ENCODE measurements at regions not wholly inside any gene's neighbourhood (a gene's known extent, or its start where the extent isn't known, plus 50 kb on each side); places are given as distances from the start of the nearest gene placed in this dataset.

GRCh38 chr14:81831128-81831820 lies 297.6 kb upstream of the SEL1L start:
- Mint-ChIP-seq H3K36me3 (peaks cover 24% of the 10 kb centered on the region), H3K9me3 (peaks cover 46% of the 10 kb centered on the region), H3K4me1 (peaks cover 20% of the 10 kb centered on the region), H3K27ac (peak overlapping the region; percentile 4; the same call in 1 of the 2 replicates), H3K4me3 (no peak overlapping the region), H3K27me3 (ENCODE audit: low read depth) (no peaks in the 10 kb centered on the region; the same call in 1 of the 2 replicates)
- ChIA-PET CTCF (no interaction called here), POLR2A (no interaction called here)
- DNase-seq (ENCODE audit: low spot score) (no peak), ATAC-seq (peak; percentile 81)
- TF ChIP-seq HMGA2 (CRISPR knock-in tag; IDR thresholded peaks at IDR 0.05) (no peak), ATF3 (CRISPR knock-in tag; conservative IDR thresholded peaks at IDR 0.05) (0 out of 2 replicates have a peak, but pooled peaks have one; percentile 42)

DNA sequence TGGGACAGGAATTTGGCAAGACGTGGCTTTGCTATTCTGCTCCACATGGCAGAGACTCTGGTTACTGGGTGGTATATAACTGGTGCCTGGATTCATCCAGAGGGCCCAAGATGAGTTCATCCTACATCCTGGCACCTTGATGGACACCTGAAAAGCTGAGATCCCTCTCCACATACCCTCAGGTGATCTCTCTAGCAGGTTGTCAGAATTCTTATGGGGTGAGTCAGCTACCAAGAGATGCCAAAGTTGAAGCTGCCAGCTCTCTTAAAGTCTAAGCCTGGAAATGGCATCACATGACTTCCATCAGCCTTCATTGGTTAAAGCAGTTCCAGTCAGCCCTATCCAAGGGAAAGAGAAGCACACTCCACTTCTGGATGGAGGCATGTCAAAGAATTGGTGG lies 300.7 kb upstream of the SEL1L start:
- no peak for ATAC-seq
- TF ChIP-seq, protein P1, sequence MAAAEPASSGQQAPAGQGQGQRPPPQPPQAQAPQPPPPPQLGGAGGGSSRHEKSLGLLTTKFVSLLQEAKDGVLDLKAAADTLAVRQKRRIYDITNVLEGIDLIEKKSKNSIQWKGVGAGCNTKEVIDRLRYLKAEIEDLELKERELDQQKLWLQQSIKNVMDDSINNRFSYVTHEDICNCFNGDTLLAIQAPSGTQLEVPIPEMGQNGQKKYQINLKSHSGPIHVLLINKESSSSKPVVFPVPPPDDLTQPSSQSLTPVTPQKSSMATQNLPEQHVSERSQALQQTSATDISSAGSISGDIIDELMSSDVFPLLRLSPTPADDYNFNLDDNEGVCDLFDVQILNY (CRISPR knock-in tag; IDR thresholded peaks at IDR 0.05) = no peak
- TF ChIP-seq ZNF416 (CRISPR knock-in tag; IDR thresholded peaks at IDR 0.05) = no peak
- TF ChIP-seq ZNF121 (CRISPR knock-in tag; IDR thresholded peaks at IDR 0.05) = no peak
- TF ChIP-seq ZNF423 (CRISPR knock-in tag; IDR thresholded peaks at IDR 0.05) = no peak
- TF ChIP-seq, protein P2, sequence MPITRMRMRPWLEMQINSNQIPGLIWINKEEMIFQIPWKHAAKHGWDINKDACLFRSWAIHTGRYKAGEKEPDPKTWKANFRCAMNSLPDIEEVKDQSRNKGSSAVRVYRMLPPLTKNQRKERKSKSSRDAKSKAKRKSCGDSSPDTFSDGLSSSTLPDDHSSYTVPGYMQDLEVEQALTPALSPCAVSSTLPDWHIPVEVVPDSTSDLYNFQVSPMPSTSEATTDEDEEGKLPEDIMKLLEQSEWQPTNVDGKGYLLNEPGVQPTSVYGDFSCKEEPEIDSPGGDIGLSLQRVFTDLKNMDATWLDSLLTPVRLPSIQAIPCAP (CRISPR knock-in tag; IDR thresholded peaks at IDR 0.05) = no peak
- no peak for TF ChIP-seq FOXP1 (CRISPR knock-in tag; IDR thresholded peaks at IDR 0.05; ENCODE audit: borderline replicate concordance)
- no peak for TF ChIP-seq GTF2I (CRISPR knock-in tag; conservative IDR thresholded peaks at IDR 0.05)
- no peak for TF ChIP-seq TEAD1 (CRISPR knock-in tag; IDR thresholded peaks at IDR 0.05)
- TF ChIP-seq ELF4 (CRISPR knock-in tag; IDR thresholded peaks at IDR 0.05; ENCODE audit: low read depth) = no peak
- no peak overlapping the region for H3K27ac Mint-ChIP-seq
- H3K27me3 Mint-ChIP-seq (ENCODE audit: low read depth) = no peaks in the 10 kb centered on the region
- H3K36me3 Mint-ChIP-seq = peaks cover 24% of the 10 kb centered on the region
- no peak for DNase-seq (ENCODE audit: low spot score)
- H3K4me1 Mint-ChIP-seq = peaks cover 13% of the 10 kb centered on the region
- ChIA-PET POLR2A (no interaction called here), CTCF (no interaction called here)
- no peak overlapping the region for H3K4me3 Mint-ChIP-seq
- H3K9me3 Mint-ChIP-seq = peaks cover 54% of the 10 kb centered on the region

DNA sequence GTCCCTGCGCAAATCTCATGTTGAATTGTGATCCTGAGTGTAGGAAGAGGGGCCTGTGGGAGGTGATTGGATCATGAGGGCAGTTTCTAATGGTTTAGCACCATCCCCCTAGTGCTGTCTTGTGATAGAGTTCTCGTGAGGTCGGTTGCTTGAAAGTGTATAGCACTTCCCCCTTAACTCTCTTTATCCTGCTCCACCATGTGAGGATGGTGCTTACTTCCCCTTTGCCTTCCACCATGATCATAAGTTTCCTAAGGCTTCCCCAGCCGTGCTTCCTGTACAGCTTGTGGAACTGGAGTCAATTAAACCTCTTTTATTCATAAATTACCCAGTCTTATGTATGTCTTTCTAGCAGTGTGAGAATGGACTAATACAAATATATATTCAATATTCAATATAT lies 303.7 kb upstream of the SEL1L start:
- peaks cover 24% of the 10 kb centered on the region for H3K36me3 Mint-ChIP-seq
- ChIA-PET CTCF (no interaction called here), POLR2A (no interaction called here)
- DNase-seq (ENCODE audit: low spot score) (no peak), ATAC-seq (no peak)
- no peaks in the 10 kb centered on the region for H3K27me3 Mint-ChIP-seq (ENCODE audit: low read depth)
- H3K4me1 Mint-ChIP-seq = no peaks in the 10 kb centered on the region
- peaks cover 56% of the 10 kb centered on the region for H3K9me3 Mint-ChIP-seq
- H3K4me3 Mint-ChIP-seq = no peak overlapping the region
- no peak overlapping the region for H3K27ac Mint-ChIP-seq
- TF ChIP-seq, protein P3, sequence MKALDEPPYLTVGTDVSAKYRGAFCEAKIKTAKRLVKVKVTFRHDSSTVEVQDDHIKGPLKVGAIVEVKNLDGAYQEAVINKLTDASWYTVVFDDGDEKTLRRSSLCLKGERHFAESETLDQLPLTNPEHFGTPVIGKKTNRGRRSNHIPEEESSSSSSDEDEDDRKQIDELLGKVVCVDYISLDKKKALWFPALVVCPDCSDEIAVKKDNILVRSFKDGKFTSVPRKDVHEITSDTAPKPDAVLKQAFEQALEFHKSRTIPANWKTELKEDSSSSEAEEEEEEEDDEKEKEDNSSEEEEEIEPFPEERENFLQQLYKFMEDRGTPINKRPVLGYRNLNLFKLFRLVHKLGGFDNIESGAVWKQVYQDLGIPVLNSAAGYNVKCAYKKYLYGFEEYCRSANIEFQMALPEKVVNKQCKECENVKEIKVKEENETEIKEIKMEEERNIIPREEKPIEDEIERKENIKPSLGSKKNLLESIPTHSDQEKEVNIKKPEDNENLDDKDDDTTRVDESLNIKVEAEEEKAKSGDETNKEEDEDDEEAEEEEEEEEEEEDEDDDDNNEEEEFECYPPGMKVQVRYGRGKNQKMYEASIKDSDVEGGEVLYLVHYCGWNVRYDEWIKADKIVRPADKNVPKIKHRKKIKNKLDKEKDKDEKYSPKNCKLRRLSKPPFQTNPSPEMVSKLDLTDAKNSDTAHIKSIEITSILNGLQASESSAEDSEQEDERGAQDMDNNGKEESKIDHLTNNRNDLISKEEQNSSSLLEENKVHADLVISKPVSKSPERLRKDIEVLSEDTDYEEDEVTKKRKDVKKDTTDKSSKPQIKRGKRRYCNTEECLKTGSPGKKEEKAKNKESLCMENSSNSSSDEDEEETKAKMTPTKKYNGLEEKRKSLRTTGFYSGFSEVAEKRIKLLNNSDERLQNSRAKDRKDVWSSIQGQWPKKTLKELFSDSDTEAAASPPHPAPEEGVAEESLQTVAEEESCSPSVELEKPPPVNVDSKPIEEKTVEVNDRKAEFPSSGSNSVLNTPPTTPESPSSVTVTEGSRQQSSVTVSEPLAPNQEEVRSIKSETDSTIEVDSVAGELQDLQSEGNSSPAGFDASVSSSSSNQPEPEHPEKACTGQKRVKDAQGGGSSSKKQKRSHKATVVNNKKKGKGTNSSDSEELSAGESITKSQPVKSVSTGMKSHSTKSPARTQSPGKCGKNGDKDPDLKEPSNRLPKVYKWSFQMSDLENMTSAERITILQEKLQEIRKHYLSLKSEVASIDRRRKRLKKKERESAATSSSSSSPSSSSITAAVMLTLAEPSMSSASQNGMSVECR (CRISPR knock-in tag; IDR thresholded peaks at IDR 0.05; ENCODE audit: borderline replicate concordance) = no peak
- TF ChIP-seq CREM (CRISPR knock-in tag; IDR thresholded peaks at IDR 0.05) (no peak), IRF2 (CRISPR knock-in tag; IDR thresholded peaks at IDR 0.05; ENCODE audit: borderline replicate concordance, low read depth) (no peak), FOXP4 (CRISPR knock-in tag; IDR thresholded peaks at IDR 0.05) (no peak), TEAD4 (CRISPR knock-in tag; IDR thresholded peaks at IDR 0.05) (no peak), NR3C1 (CRISPR knock-in tag; conservative IDR thresholded peaks at IDR 0.05; ENCODE audit: low read depth) (no peak), ATF3 (CRISPR knock-in tag; conservative IDR thresholded peaks at IDR 0.05) (no peak), OVOL2 (CRISPR knock-in tag; IDR thresholded peaks at IDR 0.05; ENCODE audit: borderline replicate concordance) (no peak), PREB (CRISPR knock-in tag; IDR thresholded peaks at IDR 0.05; ENCODE audit: borderline replicate concordance) (no peak), MXD4 (CRISPR knock-in tag; IDR thresholded peaks at IDR 0.05; ENCODE audit: borderline replicate concordance) (no peak)
- TF ChIP-seq, protein P4, sequence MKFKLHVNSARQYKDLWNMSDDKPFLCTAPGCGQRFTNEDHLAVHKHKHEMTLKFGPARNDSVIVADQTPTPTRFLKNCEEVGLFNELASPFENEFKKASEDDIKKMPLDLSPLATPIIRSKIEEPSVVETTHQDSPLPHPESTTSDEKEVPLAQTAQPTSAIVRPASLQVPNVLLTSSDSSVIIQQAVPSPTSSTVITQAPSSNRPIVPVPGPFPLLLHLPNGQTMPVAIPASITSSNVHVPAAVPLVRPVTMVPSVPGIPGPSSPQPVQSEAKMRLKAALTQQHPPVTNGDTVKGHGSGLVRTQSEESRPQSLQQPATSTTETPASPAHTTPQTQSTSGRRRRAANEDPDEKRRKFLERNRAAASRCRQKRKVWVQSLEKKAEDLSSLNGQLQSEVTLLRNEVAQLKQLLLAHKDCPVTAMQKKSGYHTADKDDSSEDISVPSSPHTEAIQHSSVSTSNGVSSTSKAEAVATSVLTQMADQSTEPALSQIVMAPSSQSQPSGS (CRISPR knock-in tag; IDR thresholded peaks at IDR 0.05; ENCODE audit: borderline replicate concordance, low read depth) = no peak

Data from WTC11 (cell line).